ENCODE measurements at regions not wholly inside any gene's neighbourhood (a gene's known extent, or its start where the extent isn't known, plus 50 kb on each side); places are given as distances from the start of the nearest gene placed in this dataset.
"Not testable (repeated sequence)": the region's sequence is repeated elsewhere in the genome, so short reads cannot be mapped to it uniquely, and the experiment has no call there.

DNA sequence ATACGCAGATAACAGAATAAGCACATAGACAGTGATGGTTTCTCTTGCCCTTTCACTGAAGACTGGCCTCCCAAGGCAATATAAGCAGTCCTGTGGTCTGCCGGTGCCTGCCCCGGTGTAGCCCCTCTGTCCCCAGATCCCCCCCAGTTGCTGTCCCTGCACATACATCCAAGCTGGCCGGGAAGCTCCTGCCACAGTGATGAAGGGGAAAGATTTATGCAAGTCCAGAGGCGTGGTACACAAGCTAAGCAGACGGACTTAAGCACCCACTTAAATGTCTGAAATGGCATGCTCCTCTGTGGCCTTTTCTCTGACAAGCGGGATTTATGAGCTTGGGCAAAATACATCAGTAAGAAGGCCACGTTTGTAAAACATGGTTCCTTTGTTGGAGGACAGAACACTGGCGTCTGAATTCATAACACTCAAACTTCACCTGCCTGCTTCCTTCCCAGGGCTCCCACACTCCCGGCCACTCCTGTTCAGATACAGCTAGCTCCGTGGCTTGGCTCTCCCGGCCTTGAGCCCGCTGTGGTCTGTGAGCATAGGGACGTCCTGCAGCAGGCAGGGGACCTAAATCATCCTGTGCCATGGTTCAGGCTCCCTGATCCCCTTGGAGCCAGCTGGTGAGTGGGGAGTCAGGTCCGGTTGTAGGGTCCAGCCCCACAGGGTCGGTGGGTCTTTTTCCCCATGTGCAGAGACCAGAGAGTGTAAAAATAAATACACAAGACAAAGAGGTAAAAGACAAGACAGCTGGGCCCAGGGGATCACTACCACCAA is 61.7 kb upstream of the PPP2R2D start:
- TF ChIP-seq, protein P1, sequence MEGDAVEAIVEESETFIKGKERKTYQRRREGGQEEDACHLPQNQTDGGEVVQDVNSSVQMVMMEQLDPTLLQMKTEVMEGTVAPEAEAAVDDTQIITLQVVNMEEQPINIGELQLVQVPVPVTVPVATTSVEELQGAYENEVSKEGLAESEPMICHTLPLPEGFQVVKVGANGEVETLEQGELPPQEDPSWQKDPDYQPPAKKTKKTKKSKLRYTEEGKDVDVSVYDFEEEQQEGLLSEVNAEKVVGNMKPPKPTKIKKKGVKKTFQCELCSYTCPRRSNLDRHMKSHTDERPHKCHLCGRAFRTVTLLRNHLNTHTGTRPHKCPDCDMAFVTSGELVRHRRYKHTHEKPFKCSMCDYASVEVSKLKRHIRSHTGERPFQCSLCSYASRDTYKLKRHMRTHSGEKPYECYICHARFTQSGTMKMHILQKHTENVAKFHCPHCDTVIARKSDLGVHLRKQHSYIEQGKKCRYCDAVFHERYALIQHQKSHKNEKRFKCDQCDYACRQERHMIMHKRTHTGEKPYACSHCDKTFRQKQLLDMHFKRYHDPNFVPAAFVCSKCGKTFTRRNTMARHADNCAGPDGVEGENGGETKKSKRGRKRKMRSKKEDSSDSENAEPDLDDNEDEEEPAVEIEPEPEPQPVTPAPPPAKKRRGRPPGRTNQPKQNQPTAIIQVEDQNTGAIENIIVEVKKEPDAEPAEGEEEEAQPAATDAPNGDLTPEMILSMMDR (IDR thresholded peaks at IDR 0.05; ENCODE audit: low read depth, low read length): no peak
- DNase-seq (ENCODE audit: extremely low read depth, low read depth): no peak

GRCh38 chr10:131839880-131840787 is 60.7 kb upstream of the PPP2R2D start:
- not testable (repeated sequence) for DNase-seq (ENCODE audit: extremely low read depth, low read depth)

DNA sequence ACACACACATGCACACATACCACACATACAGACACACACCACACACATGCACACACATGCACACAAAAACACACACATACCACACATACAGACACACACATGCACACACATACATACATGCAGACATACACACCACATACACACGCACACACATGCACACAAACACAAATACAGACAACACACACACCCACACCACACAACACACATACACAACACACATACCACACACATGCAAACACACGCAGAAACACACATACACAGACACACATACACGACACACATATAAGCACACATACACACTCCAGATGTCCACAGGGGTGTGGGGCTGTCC is 60.1 kb upstream of the PPP2R2D start:
- TF ChIP-seq, protein P1 (IDR thresholded peaks at IDR 0.05; ENCODE audit: low read depth, low read length): no peak
- no peak for DNase-seq (ENCODE audit: extremely low read depth, low read depth)

DNA sequence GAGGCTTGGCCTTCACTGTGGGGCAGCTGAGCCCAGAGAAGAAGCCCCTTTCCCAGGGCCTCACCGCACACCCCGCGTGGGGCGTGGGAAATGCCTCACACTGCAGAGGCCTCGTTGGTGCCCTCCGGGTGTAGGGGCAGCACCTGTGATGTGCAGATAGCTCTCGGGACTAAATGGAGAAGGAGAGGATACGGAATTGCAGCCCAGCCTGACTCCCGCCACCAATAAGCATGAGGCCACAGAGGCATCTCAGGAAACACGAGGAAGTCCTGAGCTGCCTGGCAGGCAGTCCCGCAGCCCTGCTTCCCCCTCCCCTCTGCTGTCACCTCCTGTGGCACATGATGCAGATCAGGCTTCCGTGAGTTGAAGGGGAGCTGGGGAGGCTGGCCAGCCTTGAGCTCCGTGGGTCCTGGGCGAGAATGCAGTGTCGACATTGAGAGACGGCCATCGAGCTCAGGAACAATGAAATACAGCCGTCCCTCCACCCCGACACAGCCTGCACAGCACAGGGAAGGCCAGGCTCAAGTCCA is 59.6 kb upstream of the PPP2R2D start:
- DNase-seq (ENCODE audit: extremely low read depth, low read depth): no peak
- TF ChIP-seq, protein P1 (IDR thresholded peaks at IDR 0.05; ENCODE audit: low read depth, low read length): no peak

GRCh38 chr10:131841661-131842139 is 59.1 kb upstream of the PPP2R2D start:
- TF ChIP-seq, protein P1 (IDR thresholded peaks at IDR 0.05; ENCODE audit: low read depth, low read length): no peak
- no peak for DNase-seq (ENCODE audit: extremely low read depth, low read depth)

GRCh38 chr10:131842351-131843088 is 58.3 kb upstream of the PPP2R2D start:
- TF ChIP-seq, protein P1 (IDR thresholded peaks at IDR 0.05; ENCODE audit: low read depth, low read length): no peak
- DNase-seq (ENCODE audit: extremely low read depth, low read depth): no peak

DNA sequence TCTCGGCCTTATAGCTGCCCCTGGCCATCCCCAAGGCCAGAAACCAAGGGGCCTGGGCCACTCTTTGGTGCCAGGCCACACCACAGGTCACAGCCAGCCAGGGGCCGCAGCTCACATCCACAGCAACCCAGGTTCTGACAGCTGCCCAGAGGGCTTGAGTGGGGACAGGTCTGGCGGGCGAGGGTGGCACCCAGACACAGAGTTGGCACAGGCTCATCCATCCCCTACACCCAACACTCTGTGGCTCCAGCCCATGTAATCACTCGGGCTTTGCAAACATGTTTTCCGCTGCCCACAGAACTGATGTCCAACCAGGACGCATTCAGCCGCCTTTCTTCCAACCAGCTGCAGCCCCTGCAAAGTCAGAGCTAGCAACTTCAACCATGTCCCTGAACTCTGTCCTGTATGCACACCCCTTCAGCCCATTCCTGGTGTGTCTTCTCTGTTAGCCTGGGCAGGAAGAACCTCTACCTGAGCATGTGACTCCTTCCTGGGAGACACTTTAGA is 57.7 kb upstream of the PPP2R2D start:
- TF ChIP-seq, protein P1 (IDR thresholded peaks at IDR 0.05; ENCODE audit: low read depth, low read length): no peak
- DNase-seq (ENCODE audit: extremely low read depth, low read depth): no peak
